ENCODE measurements at regions not wholly inside any gene's neighbourhood (a gene's known extent, or its start where the extent isn't known, plus 50 kb on each side); places are given as distances from the start of the nearest gene placed in this dataset.

GRCh38 chr5:148708854-148709253 is 54.5 kb upstream of the HTR4 start:
- no peak for DNase-seq (ENCODE audit: low read depth, low spot score)
- no peaks in the 10 kb centered on the region for H3K4me1 ChIP-seq (ENCODE audit: control insufficient read depth, insufficient read depth, low read length)
- H3K27me3 ChIP-seq (ENCODE audit: control insufficient read depth, insufficient read depth, low read length): no peaks in the 10 kb centered on the region
- no peaks in the 10 kb centered on the region for H3K36me3 ChIP-seq (ENCODE audit: control insufficient read depth, insufficient read depth, low read length)
- no peak overlapping the region for H3K4me3 ChIP-seq (ENCODE audit: low read length)
- H3K27ac ChIP-seq (ENCODE audit: low read length): no peak overlapping the region
- no CpG with 5 or more reads among the region's 1 CpG for WGBS (ENCODE audit: insufficient coverage, insufficient read length)
- no peaks in the 10 kb centered on the region for H3K9me3 ChIP-seq (ENCODE audit: control insufficient read depth, insufficient read depth, low read length)

GRCh38 chr5:148711961-148712360 is 57.6 kb upstream of the HTR4 start:
- no peak for DNase-seq (ENCODE audit: low read depth, low spot score)
- no CpG with 5 or more reads among the region's 3 CpGs for WGBS (ENCODE audit: insufficient coverage, insufficient read length)
- no peak overlapping the region for H3K27ac ChIP-seq (ENCODE audit: low read length)

GRCh38 chr5:148713735-148714508 is 59.6 kb upstream of the HTR4 start:
- Histone ChIP-seq H3K36me3 (ENCODE audit: control insufficient read depth, insufficient read depth, low read length) (no peaks in the 10 kb centered on the region), H3K9me3 (ENCODE audit: control insufficient read depth, insufficient read depth, low read length) (no peaks in the 10 kb centered on the region), H3K27me3 (ENCODE audit: control insufficient read depth, insufficient read depth, low read length) (no peaks in the 10 kb centered on the region), H3K4me3 (ENCODE audit: low read length) (no peak overlapping the region), H3K4me1 (ENCODE audit: control insufficient read depth, insufficient read depth, low read length) (no peaks in the 10 kb centered on the region), H3K27ac (ENCODE audit: low read length) (no peak overlapping the region)
- DNase-seq (ENCODE audit: low read depth, low spot score): no peak

More at GRCh38 chr5:148711961-148712360, 57.6 kb upstream of the HTR4 start:
- H3K9me3 ChIP-seq (ENCODE audit: control insufficient read depth, insufficient read depth, low read length): no peaks in the 10 kb centered on the region
- H3K27me3 ChIP-seq (ENCODE audit: control insufficient read depth, insufficient read depth, low read length): no peaks in the 10 kb centered on the region
- no peak overlapping the region for H3K4me3 ChIP-seq (ENCODE audit: low read length)
- H3K4me1 ChIP-seq (ENCODE audit: control insufficient read depth, insufficient read depth, low read length): no peaks in the 10 kb centered on the region
- H3K36me3 ChIP-seq (ENCODE audit: control insufficient read depth, insufficient read depth, low read length): no peaks in the 10 kb centered on the region

GRCh38 chr5:148716716-148717115 is 62.4 kb upstream of the HTR4 start:
- DNase-seq (ENCODE audit: low read depth, low spot score): no peak
- no CpG with 5 or more reads among the region's 4 CpGs for WGBS (ENCODE audit: insufficient coverage, insufficient read length)
- Histone ChIP-seq H3K4me3 (ENCODE audit: low read length) (no peak overlapping the region), H3K36me3 (ENCODE audit: control insufficient read depth, insufficient read depth, low read length) (no peaks in the 10 kb centered on the region), H3K27ac (ENCODE audit: low read length) (no peak overlapping the region), H3K4me1 (ENCODE audit: control insufficient read depth, insufficient read depth, low read length) (no peaks in the 10 kb centered on the region), H3K9me3 (ENCODE audit: control insufficient read depth, insufficient read depth, low read length) (no peaks in the 10 kb centered on the region), H3K27me3 (ENCODE audit: control insufficient read depth, insufficient read depth, low read length) (no peaks in the 10 kb centered on the region)

- WGBS (ENCODE audit: insufficient coverage, insufficient read length): no CpG with 5 or more reads among the region's 3 CpGs
- no peaks in the 10 kb centered on the region for H3K4me1 ChIP-seq (ENCODE audit: control insufficient read depth, insufficient read depth, low read length)
- H3K4me3 ChIP-seq (ENCODE audit: low read length): no peak overlapping the region
- no peaks in the 10 kb centered on the region for H3K9me3 ChIP-seq (ENCODE audit: control insufficient read depth, insufficient read depth, low read length)
- H3K36me3 ChIP-seq (ENCODE audit: control insufficient read depth, insufficient read depth, low read length): no peaks in the 10 kb centered on the region
- no peaks in the 10 kb centered on the region for H3K27me3 ChIP-seq (ENCODE audit: control insufficient read depth, insufficient read depth, low read length)
- H3K27ac ChIP-seq (ENCODE audit: low read length): no peak overlapping the region
- no peak for DNase-seq (ENCODE audit: low read depth, low spot score)
These were observed 63.3 kb upstream of the HTR4 start for GRCh38 chr5:148717668-148718067.

GRCh38 chr5:148719605-148720004 is 65.3 kb upstream of the HTR4 start:
- Histone ChIP-seq H3K27me3 (ENCODE audit: control insufficient read depth, insufficient read depth, low read length) (no peaks in the 10 kb centered on the region), H3K9me3 (ENCODE audit: control insufficient read depth, insufficient read depth, low read length) (no peaks in the 10 kb centered on the region), H3K27ac (ENCODE audit: low read length) (no peak overlapping the region), H3K36me3 (ENCODE audit: control insufficient read depth, insufficient read depth, low read length) (no peaks in the 10 kb centered on the region), H3K4me1 (ENCODE audit: control insufficient read depth, insufficient read depth, low read length) (no peaks in the 10 kb centered on the region), H3K4me3 (ENCODE audit: low read length) (no peak overlapping the region)
- no CpG with 5 or more reads among the region's 3 CpGs for WGBS (ENCODE audit: insufficient coverage, insufficient read length)
- DNase-seq (ENCODE audit: low read depth, low spot score): no peak

GRCh38 chr5:148720257-148720656 is 65.9 kb upstream of the HTR4 start:
- Histone ChIP-seq H3K27ac (ENCODE audit: low read length) (no peak overlapping the region), H3K9me3 (ENCODE audit: control insufficient read depth, insufficient read depth, low read length) (no peaks in the 10 kb centered on the region), H3K27me3 (ENCODE audit: control insufficient read depth, insufficient read depth, low read length) (no peaks in the 10 kb centered on the region), H3K36me3 (ENCODE audit: control insufficient read depth, insufficient read depth, low read length) (no peaks in the 10 kb centered on the region), H3K4me3 (ENCODE audit: low read length) (no peak overlapping the region), H3K4me1 (ENCODE audit: control insufficient read depth, insufficient read depth, low read length) (no peaks in the 10 kb centered on the region)
- DNase-seq (ENCODE audit: low read depth, low spot score): no peak

- Histone ChIP-seq H3K27me3 (ENCODE audit: control insufficient read depth, insufficient read depth, low read length) (no peaks in the 10 kb centered on the region), H3K36me3 (ENCODE audit: control insufficient read depth, insufficient read depth, low read length) (no peaks in the 10 kb centered on the region), H3K9me3 (ENCODE audit: control insufficient read depth, insufficient read depth, low read length) (no peaks in the 10 kb centered on the region), H3K27ac (ENCODE audit: low read length) (no peak overlapping the region), H3K4me1 (ENCODE audit: control insufficient read depth, insufficient read depth, low read length) (no peaks in the 10 kb centered on the region), H3K4me3 (ENCODE audit: low read length) (no peak overlapping the region)
- DNase-seq (ENCODE audit: low read depth, low spot score): no peak
These were observed 68.8 kb upstream of the HTR4 start for GRCh38 chr5:148723143-148723542.

GRCh38 chr5:148725675-148726074 is 71.3 kb upstream of the HTR4 start:
- DNase-seq (ENCODE audit: low read depth, low spot score): no peak
- no peak overlapping the region for H3K4me3 ChIP-seq (ENCODE audit: low read length)
- no peaks in the 10 kb centered on the region for H3K4me1 ChIP-seq (ENCODE audit: control insufficient read depth, insufficient read depth, low read length)
- no peaks in the 10 kb centered on the region for H3K27me3 ChIP-seq (ENCODE audit: control insufficient read depth, insufficient read depth, low read length)
- H3K36me3 ChIP-seq (ENCODE audit: control insufficient read depth, insufficient read depth, low read length): no peaks in the 10 kb centered on the region
- WGBS (ENCODE audit: insufficient coverage, insufficient read length): no CpG with 5 or more reads among the region's 6 CpGs
- H3K9me3 ChIP-seq (ENCODE audit: control insufficient read depth, insufficient read depth, low read length): no peaks in the 10 kb centered on the region
- no peak overlapping the region for H3K27ac ChIP-seq (ENCODE audit: low read length)

GRCh38 chr5:148729182-148729581 is 74.9 kb upstream of the HTR4 start:
- Histone ChIP-seq H3K9me3 (ENCODE audit: control insufficient read depth, insufficient read depth, low read length) (no peaks in the 10 kb centered on the region), H3K27me3 (ENCODE audit: control insufficient read depth, insufficient read depth, low read length) (no peaks in the 10 kb centered on the region), H3K36me3 (ENCODE audit: control insufficient read depth, insufficient read depth, low read length) (no peaks in the 10 kb centered on the region), H3K27ac (ENCODE audit: low read length) (no peak overlapping the region), H3K4me3 (ENCODE audit: low read length) (no peak overlapping the region), H3K4me1 (ENCODE audit: control insufficient read depth, insufficient read depth, low read length) (no peaks in the 10 kb centered on the region)
- DNase-seq (ENCODE audit: low read depth, low spot score): no peak

- H3K4me3 ChIP-seq (ENCODE audit: low read length): no peak overlapping the region
- H3K27ac ChIP-seq (ENCODE audit: low read length): no peak overlapping the region
These were observed 75.9 kb upstream of the HTR4 start for GRCh38 chr5:148730270-148730669.

More at GRCh38 chr5:148730270-148730669, 75.9 kb upstream of the HTR4 start:
- Histone ChIP-seq H3K27me3 (ENCODE audit: control insufficient read depth, insufficient read depth, low read length) (no peaks in the 10 kb centered on the region), H3K9me3 (ENCODE audit: control insufficient read depth, insufficient read depth, low read length) (no peaks in the 10 kb centered on the region), H3K36me3 (ENCODE audit: control insufficient read depth, insufficient read depth, low read length) (no peaks in the 10 kb centered on the region), H3K4me1 (ENCODE audit: control insufficient read depth, insufficient read depth, low read length) (no peaks in the 10 kb centered on the region)
- no peak for DNase-seq (ENCODE audit: low read depth, low spot score)
- no CpG with 5 or more reads among the region's 2 CpGs for WGBS (ENCODE audit: insufficient coverage, insufficient read length)

Measured in iPS DF 6.9 (cell line).